CD4-positive, alpha-beta T cell treated with Interleukin-6 for 4 hours (primary cell): ENCODE measurements at regions not wholly inside any gene's neighbourhood (a gene's known extent, or its start where the extent isn't known, plus 50 kb on each side); places are given as distances from the start of the nearest gene placed in this dataset.

Experiments used
- DNase-seq: peaks from one replicate; pipeline ENCODE4 v3.0.0-alpha.2; 2020; ENCODE audit warnings: mixed read lengths

DNA sequence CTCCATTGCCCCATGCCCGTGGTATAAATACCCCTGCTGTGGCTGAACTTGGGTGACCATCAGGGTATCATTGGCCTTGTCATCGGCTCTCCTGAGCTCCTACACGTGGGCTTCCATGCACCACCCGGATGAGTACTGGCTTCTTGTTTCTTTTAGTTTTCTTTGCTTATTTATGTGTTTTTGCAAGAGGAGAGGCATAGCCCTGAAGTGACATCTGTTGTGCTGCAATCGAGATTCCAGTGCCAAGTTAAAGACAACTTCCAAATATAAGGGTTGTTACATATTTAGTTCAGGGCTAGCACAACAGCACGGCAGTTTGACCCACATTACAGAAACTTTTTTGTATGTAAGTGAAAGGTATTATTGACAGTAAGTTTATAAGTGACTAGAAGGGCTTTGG is 1087.1 kb downstream of the TBC1D22A start:
- DNase-seq: no peak

DNA sequence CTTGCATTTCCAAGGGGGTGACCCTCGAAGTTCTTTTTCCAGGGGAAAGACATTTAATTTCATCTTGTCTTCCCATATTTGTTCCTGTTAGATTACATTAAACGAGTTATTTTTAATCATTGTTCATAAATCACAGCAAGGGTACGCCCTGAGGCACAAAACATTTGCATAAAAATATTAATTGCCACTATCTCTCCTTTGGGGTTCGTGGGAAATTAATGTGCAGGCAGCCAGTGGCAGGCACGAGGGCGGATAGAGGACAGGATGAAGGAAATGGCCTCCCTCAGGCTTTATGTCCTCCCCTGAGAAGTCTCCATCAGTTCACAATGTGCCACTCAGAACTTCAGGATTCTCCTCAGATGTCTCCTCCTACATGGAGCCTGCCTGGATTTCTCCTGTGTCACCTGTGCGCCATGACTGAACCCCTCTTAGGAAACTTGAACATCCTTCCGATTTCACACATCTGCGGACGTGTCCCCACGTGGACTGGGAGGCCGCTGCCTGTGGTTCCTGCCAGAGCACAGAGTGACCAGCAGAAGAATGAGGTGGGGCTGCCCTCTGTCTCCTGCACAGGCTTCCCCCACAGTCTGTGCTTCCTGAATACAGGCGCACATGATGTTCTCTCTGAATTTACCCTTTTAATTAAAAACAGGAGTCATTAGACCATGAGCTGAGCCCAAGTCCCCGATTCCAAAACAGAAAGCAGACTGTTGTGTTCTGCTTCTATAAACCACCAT is 1085.9 kb downstream of the TBC1D22A start:
- no peak for DNase-seq

DNA sequence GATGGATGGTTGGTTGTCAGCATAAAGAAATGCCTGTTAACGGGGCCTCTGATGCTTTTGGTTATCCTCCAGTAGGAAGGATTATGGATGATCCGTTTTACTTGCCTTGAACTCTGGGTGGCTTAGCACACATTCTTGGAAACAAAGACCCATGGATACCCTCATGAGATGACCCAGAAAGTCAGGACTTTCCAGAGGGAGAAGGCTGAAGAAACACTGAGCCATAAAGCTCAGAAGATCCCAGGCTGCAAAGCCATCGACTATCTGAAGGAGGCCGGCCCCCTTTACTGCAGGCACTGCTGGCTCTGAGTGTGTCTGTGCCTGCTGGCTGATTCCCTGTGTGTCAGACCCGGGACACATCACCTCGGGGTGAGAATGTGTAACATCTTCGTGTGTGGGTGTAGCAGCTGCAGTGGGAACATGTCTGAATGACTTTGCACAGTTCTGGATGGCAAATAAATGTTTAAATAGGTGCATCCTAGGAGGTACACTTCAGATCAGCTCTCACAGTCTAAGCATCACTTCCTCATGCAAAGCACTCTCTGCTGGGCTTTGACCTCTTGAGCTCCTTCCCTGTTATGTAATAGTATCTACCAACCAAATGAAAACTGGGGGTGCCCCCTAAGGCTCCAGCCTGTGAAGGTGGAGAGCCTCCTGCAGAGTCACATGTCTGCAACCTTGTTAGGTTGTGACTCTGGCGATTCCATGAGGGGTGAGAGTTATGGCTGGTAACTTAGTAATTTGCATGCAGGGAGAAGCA is 1084.9 kb downstream of the TBC1D22A start:
- no peak for DNase-seq

DNA sequence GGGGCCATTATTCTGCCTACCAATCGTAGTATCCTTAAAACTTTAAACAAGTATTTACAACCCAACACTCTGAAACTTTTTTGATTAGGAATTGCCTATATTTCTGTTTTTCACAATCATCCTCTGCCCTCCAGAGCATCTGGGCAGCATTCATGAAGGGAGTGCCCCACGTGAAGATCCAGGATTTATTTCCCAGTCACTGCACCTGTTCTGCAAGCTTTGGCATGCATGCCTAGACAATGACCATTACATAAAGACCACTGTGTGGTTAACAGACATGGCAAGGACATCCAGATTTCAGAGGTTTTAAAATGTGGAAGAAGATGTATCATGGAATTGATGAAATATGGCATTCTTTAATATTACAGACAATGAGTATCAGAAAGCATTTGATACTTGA is 1083.8 kb downstream of the TBC1D22A start:
- DNase-seq: no peak

DNA sequence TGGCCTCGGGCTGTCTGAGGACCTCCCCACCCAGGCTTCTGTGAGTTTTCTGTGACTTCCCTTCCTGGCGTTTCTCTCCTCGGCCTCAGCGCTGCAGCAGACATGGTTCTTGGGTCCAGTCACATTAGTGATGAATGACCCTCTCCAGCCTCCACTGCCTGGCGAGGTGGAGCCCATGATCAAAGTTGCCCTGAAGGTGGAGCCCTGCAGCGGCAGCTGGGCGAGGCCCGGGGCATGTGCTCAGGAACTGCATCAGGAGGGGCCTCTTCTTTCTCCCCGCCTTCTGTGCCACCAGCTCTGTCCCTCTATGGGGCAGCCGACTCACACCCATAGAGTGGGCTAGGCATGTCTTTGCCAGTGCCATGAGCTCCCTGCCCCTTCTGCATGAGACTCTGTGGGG is 1079.7 kb downstream of the TBC1D22A start:
- DNase-seq: no peak

DNA sequence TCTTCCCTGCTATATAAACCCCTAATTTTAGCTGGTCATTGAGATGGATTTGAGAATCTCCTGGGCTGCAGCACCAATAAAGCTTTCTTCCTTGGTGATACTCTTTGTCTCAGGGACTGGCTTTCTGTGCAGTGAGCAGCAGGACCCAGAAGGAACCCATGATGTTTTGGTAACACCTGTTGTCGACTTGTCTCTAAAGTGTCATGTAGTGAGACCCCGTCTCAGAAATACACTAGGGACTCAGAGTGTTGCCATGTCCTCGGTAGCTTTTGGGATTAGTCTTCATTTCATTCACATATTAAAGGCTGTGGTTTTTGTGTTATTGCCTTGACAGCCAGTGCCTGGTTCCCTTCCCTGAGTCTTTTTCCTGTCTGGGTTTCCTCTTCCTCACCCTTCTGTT is 1078.7 kb downstream of the TBC1D22A start:
- DNase-seq: no peak

DNA sequence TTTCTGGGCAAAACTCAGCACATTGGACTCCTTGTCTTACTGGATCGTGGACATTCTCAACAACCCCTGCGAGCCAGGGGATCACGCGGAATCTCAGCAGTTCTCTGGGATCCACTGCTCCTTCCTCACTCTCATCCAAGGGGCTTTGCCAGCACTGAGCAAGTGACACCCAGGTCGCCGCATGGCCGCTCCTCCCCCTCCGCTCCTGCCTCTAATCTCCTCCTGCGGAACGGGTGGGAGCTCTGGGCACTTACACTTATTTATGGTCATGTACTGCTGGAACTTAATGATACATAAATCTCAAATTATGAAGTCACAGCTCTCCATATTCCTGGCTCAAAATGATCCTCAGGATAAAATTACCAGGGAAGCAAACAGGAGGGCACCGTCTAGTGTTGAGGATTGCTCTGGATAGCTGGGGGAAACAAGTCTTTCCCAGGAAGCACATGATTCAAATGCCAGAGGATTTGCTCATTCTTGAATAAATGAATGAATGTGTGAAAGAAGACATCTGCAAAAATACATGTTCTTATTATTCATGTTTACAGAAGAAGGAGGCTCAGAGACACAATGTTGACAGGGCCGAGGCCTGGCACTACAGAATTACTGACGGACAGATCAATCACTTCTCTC is 1077.3 kb downstream of the TBC1D22A start:
- DNase-seq: no peak

DNA sequence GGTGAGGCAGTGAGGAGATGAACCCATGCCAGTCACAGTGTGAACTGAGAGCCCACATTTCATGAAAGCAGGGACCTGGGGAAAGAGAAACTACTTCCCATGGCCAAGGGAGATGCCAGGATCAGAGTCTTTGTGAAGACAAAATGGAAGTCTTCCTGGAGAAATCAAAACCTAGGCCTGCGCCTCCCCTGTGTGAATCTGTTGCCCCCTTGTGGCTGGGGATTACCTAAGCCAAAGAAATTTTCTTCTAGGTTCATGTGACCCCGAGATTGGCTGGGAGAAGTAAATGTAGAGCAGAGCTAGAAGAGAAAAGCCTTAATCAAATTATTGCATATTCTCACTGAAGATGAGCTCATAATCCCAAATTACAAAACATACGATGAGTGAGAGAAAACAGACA is 1075.3 kb downstream of the TBC1D22A start:
- DNase-seq: no peak

DNA sequence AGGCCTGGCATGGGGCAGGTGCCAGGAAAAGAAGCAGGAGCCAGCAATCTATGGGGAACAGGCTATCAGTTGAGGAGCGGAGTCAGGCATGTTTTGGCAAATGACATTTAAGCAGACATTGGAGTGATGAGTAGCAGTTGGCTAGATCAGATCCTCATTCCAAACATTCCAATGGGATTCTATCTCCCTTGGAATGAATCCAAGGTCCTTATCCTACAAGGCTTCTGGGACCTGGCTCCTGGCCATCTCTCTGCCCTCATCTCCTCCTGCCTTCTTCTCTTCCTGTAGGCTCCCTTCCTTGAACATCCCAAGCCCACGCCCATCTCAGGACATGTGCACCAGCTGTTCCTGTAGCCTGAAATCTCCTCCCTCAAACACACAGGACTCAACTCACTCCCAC is 1074.5 kb downstream of the TBC1D22A start:
- no peak for DNase-seq

DNA sequence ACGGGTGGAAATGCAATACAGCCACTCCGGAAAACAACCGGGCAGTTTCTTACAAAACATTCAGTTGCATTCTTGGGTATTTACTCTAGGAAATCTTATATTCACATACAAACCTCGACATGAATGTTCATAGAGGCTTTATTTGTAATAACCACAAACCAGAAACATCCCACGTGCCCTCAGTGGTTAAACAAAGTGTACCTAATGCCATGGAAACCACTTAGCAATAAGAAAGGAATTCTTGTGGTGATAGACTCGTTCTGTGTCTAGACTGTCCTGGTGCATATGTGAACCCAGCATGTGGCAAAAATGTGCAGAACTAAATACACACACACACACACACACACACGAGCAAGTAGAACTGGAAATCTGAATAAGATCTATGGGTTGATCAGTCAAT is 1073.3 kb downstream of the TBC1D22A start:
- no peak for DNase-seq

DNA sequence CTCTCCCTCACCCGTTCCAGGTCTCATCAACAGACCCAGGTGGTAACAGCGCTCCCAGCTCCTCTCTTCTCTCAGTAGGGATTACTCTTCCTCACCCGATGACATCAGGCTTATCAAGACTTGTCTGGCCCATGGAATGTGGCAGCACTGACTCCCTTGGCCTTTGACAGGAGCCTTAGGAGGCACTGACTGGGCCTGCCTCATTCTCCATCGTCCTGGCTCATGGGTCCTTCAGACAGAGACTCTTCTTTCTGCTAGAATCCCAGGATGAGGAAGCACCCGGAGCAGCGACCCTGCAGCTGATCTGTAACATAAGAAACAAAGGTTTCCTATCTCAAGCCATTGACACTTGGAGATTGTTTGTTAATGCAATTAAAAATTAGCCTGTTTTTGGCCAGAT is 1063.6 kb downstream of the TBC1D22A start:
- DNase-seq: no peak

DNA sequence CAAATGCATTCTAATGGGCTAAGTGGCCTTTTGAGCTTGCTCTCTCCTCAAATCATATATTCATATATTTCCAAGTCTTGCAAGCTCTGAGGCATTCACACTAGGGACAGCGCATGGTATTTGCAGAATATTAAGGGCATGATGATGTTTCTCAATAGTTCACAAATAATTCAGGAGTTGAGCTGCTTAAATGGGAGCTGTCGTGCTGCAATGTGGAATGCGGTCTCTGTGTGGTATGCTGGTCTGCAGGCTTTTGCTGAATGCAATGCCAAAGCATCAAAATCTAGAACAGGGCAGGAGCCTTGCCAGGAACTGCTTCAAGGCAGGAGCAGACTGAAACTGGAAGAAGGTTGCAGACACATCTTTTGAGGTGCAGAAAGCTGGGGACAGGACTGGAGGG is 1060.0 kb downstream of the TBC1D22A start:
- DNase-seq: no peak

DNA sequence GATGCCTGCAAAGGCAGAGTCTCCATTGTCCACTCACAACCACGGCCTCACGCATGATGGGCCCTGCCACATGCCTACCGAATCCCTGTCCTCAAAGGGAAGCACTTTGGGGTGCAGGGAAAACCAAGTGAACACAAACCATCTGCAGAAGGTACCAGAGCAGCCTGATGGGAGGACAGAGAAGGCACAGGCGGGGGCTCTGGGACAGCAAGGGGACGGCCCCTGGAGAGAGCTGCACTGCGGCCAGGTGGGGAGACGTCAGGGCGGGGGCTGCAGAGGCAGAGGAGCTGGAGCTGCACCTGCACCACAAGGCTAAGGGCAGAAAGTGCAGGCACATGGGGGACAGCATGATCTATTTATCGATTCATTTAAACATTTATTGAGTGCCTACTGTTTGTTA is 1056.0 kb downstream of the TBC1D22A start:
- no peak for DNase-seq

DNA sequence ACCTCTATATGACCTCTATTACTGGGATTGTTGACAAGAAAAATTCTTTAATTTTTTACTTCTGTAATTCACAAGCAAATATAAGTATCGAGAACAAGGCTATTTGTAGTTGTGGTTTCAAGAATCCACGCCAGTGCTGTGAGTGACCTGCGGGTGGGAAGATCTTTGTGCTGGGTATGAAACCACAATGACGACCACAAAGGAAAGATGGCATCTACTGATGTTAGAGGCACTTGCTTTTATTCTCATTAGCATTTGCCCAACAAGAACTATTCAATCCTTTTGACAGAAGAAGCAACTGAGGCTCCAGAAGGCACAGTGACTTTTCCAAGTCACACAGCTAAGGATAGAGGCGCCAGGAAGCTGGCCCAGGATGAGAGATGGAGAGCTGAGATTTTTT is 1054.9 kb downstream of the TBC1D22A start:
- DNase-seq: no peak

DNA sequence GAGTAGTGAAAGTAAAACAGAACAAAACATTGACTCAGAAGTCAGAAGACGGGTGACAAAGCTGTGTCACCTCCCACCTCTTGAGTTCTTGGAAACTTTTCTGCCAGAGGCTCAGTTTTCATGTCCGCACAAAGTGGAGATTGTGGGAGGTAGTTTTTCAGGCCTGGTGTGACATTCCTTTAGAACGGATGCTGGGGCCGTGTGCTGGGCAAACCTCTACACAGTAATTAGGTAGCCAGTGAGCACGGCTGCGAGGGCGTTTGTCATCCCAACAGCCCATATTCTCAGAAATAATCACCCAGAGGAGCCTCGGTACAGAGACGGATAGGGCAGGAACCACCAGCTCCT is 1054.4 kb downstream of the TBC1D22A start:
- no peak for DNase-seq

DNA sequence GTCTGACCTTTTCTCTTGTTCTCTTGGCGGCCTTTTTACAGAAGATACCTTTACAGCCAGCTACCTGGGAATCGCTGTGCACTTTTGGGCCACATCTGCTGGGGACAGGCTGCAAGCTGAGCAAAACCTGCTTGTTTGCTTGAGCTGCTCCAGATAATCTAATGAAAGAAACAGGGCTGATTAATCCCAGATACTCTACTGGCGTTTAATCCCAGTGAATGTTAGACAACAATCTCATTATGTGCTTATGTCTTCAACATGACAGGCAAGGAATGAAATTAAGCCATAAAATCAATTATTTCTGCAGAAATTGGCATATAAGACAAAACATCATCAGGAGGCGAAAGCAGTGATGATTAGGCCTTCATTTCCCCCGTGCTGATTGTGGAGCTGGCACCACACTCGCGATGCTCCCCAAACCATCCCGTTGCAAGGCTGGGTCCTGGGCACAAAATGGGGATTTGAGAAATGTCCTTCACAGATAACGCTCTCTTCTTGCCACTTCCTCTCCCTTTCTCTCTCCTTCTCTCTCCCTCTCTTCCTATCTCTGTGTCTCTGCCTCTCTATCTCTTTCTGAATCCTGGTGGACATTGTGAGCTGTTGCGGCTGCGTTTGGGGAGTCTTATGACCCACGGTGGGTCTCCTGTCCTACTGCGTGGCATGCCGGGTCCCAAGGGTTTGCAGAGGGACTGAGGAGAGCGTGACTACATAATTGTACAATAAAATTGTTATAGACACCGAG is 1053.8 kb downstream of the TBC1D22A start:
- DNase-seq: no peak

DNA sequence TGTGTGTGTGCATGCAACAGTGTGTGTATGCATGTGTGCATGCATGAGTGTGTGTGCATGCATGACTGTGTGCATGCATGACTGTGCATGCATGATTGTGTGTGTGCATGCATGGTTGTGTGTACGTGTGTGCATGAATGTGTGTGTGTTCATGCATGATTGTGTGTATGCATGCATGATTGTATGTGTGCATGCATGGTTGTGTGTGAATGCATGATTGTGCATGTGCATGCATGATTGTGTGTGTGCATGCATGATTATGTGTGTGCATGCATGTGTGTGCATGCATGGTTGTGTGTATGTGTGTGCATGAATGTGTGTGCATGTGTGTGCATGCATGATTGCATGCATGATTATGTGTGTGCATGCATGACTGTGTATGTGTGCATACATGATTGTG is 1052.0 kb downstream of the TBC1D22A start:
- no peak for DNase-seq

DNA sequence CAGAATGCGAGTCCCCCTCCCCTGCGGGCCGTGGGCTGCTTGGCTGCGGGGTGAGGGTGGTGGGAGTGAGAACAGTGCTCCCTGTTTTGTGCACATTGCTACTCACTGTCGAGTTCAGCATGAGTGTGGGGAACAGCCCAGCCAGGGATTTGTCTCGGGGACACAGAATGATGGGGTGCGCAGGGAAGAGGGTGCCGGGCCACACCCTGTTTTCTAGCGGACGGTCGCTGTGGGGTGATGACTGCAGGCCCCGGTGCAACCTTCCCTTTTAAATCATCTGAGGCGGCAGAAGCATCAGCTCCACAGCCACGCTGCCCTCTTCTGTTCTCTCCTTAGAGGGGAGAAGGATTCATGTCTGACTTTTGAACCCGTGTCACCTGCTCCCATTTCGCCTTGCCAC is 1051.2 kb downstream of the TBC1D22A start:
- DNase-seq: no peak

DNA sequence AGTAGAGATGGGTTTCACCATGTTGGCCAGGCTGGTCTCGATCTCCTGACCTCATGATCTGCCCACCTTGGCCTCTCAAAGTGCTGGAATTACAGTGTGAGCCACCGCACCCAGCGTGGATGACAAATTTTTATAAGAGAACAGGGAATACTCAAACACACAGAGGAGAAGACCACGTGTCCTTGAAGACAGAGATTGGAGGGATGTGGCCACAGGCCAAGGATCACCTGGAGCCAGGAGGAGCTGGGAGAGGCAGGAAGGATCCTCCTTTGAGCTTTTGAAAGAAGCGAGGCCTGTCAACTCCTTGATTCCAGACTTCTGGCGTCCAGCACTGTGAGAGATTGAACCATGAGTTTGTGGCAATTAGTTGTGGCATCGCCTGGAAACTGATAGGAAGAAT is 1049.5 kb downstream of the TBC1D22A start:
- DNase-seq: no peak

DNA sequence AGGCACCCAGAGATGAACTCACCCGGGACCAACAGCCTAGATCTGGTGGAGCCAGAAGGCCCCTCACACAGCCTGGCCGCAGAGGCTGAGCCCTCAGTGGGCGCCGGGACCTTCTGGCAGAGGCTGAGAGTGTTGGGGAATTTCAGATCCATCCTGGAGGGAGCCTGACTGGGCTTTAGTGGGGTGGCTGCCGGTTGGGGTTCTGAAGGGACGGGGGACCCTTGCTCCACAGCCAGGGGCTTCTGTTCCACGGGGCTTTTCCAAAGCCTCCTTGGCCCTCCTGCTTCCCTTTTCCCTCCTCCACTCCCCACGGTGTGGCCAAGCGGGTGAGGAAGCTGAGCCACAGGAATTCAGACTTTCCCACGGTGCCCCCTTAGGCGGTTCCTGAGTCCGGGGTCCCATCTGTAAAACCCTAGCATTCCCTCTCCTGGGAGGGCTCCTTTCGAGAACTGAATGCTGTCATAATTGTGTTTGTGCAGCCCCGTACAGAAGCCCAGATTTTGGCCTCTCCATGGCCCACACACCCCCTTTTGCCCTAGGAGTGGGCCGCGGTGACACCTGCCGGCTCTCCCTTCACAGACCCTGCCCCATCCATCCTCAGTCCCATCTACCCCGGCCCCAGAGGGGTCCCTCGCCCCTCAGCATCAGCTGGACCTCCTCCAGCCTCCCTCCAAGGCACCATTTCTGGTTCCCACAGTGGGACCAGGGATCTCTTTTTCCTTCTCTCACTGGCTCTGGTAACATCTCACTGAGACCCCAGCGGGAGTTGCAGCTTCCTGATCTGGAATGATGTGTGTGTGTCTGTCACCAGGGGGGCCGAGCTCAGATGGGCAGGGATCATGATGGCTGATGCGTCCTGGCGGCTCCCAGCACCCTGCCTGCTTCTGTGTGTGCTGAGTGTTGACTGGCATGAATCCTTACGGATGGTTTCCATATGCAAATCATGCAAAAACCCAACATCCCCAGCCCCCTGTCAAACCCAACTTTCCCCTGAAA is 1048.4 kb downstream of the TBC1D22A start:
- DNase-seq: no peak

DNA sequence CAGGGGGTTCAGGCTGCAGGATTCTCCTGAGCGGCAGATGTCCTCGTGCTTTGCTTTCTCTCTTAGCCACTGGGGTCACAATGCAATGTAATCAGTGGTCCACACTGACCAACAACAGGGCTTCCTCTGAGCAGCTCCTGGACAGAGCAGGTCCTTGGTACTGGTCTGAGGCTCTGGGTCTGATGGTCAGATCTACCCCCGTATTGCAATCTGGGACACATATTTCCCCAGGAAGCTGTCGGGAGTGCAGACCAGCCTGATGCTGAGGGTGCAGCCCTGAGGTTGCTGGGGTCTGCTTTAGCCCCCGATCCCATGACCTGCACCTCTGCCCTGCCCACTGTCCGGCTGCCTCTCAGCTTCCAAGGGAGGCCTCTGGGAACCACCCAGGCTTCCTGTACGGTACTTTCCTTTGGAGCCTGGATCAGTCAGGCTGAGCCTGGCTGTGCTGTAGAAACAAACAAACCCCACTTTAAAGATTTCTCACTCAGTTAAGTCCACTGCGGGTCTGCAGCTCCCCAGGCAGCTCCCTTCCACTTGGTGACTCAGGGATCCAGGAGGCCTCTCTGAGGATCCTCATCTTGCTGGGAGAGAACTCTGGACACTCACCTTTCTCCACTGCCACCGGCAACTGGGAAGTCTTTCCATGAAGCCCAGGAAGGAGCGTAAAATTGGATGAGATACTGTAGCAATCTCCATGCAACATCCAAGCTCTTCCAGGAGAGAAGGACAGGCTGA is 1046.6 kb downstream of the TBC1D22A start:
- DNase-seq: no peak

DNA sequence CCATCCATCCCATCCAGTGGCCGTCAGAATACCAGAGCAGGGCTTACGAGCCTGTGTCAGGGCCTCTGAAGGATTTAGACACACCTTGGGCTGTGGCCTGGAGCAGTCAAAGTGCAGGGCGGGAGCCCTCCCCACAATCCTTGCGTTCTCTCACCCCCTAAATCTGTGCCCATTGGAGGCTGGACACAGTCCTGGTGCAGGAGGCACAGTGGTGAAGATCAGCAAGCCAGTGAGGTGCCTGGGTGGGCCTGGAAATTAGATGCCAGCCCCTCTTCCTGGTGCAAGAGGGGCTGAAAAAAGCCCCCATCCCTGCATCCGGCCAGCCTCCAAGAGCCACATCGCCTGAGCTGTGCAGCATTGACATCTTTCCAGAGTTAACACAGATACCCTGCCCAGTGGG is 1045.8 kb downstream of the TBC1D22A start:
- no peak for DNase-seq
